GM19023 (cell line): ENCODE measurements at regions not wholly inside any gene's neighbourhood (a gene's known extent, or its start where the extent isn't known, plus 50 kb on each side); places are given as distances from the start of the nearest gene placed in this dataset.
"Not testable (repeated sequence)": the region's sequence is repeated elsewhere in the genome, so short reads cannot be mapped to it uniquely, and the experiment has no call there.

Experiments used
- ATAC-seq: cut with Tn5 transposase; IDR thresholded peaks from one replicate; pipeline ENCODE4 v1.9.1; 2021; ENCODE audit warnings: mild to moderate bottlenecking, moderate library complexity; ENCODE audit not compliant: unreplicated experiment

DNA sequence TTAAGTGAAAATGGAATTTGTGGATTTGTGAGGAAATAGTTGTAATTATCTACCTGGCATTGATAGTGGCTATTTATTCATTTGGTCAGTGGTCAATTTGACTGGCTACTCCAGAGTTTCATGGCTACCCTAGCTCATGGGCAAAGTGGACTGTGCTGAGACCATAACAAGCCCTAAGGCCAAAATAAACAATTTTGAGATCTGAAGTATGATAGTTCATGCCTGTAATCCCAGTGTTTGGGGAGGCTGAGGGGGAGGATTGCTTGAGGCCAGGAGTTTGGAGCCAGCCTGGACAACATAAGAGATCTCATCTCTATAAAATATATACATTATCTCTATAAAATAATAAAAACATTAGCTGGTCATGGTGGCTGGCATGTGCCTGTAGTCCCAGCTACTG, 311.7 kb downstream of the HIVEP2 start:
- ATAC-seq, result no peak

DNA sequence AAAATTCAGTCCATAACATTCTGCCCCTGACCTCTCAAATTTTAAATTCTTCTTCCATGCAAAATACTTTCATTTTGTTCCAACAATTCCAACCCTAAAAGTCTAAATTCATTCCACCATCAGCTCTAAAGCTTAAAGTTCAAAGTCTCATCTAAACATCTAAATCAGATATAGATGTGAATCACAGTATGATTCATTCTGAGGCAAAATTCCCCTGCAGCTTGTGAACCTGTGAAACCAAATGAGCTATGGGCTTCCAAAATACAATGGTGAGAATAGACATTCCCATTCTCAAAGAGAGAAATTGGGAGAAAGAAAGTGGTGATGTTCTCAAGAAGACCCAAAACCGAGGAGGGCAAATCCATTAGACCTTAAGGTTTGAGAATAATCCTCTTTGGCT, 309.8 kb downstream of the HIVEP2 start:
- no peak for ATAC-seq

DNA sequence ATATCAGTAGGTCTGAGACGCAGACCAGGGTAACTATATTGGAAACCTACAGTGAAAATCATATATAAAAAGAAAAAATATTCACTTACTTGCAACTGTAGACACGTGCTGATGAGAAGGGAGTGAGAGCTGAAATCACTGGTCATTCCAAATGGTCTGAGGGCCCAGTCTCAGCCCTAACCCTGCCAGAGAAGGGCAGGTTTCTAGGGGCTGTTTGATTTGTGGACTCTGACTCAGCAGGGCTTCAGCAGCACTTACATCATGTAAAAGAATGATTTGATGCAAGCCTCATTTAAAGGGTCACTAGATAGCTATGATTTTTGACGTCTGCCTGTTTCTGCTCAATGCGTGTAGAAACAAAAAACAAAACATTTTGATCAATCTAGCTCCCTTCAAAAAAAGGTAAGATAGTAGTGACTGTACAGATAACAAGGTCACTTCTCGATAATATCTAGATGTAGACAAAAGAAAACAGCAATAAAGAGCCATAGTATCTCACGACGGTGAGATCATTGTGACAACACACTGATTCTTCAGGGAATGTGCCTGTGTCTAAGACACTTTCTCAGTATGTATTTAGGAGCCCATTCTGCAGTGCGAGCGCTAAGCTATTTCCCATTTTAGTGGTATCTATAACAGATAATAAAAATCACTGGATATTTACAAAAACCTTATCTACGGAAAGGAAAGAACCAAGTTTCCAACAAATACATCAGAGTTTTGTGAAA, 307.2 kb downstream of the HIVEP2 start:
- no peak for ATAC-seq

DNA sequence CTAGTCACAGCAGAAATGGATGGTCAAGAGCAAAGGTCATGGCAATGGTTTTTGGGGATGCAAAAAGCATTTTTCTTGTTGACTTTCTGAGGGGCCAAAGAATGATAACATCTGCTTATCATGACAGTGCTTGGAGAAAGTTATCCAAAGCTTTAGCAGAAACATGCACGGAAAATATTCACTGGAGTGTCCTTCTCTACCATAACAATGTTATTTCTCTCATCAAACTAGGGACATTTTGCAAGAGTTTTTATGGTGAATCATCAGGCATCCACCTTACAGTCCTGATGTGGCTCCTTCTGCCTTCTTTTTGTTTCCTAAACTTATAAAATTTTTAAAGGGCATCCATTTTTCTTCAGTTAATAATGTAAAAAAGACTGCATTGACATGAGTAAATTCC, 302.3 kb downstream of the HIVEP2 start:
- ATAC-seq, result no peak

DNA sequence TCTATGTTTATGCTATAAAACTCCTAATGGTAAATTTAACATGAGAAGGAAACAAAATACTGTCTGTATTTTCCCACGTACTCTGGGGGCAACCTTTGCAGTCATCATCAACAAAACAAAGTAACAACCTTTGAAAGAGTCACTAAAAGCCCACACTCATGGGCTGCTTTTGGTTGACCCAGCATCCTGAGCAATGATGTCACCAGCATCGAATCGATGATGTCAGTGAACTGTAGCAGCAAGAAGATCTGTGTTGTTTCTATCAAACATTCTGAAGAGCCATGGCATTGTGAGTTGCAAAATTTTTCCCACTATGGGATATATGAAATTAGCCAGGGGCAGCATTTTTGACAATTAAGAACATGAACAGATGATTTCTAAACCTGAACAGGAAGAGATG, 300.1 kb downstream of the HIVEP2 start:
- ATAC-seq, result no peak

DNA sequence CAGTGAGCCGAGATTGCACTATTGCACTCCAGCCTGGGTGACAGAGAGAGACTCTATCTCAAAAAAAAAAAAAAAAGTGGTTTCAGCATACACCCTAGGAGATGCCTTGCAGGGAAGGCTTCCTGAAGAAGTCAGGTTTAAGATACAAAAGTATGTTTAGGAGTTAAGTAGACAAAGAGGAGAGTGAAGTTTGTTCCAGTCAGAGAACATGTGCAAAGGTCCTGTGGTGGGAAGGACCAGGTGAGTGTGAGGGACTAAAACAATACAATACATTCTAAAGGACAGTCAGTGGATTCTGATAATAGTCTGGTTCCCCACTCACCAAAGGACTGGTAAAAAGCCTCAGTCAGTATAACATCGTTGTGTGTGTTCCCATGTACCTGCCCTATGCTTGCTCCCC, 299.3 kb downstream of the HIVEP2 start:
- ATAC-seq, result no peak

DNA sequence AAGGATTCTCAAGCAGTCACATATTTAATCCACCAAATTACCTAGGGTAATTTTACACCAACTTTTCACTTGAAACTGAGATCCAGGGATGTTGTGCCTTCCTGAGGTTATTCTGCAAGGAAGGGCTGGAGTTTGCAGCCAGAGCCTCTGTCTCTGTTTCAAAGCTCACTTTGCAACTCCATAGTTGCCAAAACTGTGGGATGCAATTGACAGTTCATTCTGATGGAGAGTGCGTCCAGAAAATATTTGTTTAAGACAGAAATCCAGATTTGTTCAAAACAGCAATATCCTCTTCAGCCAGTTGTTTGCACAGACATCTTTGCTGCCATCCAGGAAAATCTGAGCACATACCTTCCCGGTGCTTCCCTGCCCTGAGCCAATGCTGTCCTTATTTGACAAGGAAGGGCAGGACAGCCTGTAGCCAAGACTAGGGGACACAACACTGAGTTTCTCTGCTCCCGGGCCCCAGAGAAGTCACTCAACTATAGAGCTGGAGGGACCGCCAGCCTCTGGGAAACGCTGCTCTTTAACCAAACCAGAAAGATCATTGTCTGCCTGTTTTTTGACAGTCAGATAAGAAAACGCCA, 297.4 kb downstream of the HIVEP2 start:
- no peak for ATAC-seq

DNA sequence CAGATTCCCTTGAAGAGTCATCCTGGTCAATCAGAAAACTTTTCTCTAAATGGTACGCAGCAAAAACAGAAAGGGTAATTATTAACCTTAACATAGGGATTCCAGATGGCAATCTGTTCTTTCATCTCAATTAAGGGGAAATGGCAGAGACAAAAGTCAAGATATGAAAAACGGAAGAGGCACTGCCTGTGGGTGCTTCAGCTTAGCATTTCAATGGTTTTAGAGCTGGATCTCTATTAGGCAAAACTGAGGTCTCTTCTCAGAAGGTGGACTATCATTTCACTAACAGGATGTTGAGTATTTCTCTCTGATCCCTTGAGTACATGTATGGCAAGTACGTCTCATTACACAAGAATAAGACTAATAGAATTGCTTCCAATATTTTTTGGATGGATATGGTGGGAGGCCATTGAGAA, 296.9 kb downstream of the HIVEP2 start:
- no peak for ATAC-seq

DNA sequence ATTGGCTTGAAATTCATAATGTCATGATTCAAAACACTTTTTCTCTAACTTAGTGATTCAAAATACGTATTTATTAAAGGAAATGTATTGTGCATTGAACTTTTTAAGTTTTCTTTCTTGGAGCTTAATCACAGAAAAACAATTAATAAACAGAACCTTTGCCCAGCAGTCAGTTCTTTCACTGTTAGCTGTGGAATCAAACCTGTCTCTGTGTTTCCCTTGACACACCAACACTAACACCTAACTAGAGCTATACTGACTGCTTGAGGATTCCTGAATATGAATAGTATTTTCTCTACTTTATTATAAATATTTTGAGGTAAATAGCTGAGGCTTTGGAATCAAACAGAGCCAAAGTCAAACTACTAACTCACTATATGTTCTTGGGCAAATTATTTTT, 296.4 kb downstream of the HIVEP2 start:
- ATAC-seq, result no peak

DNA sequence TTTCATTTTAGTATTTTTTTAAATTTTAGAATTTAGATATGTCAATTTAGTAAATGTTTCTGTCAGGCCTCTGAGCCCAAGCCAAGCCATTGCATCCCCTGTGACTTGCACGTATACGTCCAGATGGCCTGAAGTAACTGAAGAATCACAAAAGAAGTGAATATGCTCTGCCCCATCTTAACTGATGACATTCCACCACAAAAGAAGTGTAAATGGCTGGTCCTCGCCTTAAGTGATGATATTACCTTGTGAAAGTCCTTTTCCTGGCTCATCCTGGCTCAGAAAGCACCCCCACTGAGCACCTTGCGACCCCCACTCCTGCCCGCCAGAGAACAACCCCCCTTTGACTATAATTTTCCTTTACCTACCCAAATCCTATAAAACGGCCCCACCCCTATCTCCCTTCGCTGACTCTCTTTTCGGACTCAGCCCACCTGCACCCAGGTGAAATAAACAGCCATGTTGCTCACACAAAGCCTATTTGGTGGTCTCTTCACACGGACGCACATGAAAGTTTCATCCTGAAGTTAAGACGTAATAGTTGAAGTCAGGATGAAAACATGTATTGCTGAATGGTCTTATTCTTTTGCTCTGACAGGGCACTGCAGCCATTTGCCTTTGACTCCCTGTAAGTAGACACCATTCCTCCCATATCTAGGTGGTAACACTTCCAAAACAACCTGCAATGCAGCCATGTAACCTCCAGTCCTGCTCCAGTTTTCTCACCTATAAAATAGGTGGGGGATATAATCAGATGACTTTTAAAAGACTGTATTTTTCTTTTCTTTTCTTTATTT, 295.3 kb downstream of the HIVEP2 start:
- ATAC-seq, result not testable (repeated sequence)

DNA sequence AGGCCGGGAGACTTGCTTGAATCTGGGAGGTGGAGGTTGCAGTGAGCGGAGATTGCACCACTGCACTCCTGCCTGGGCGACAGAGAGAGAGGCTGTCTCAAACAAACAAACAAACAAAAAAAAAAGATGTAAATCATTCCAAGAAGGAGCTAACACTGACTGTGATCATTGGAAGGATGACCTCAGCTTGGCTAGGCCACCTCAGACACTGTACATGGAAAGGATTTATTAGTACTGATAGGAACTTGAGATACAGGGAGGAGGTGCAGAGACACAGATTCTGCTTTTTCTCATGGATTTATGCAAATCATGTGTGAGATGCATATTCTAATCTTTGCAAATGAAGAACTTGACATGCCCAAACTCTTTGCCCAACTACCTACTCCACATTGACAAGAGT, 293.6 kb downstream of the HIVEP2 start:
- no peak for ATAC-seq

DNA sequence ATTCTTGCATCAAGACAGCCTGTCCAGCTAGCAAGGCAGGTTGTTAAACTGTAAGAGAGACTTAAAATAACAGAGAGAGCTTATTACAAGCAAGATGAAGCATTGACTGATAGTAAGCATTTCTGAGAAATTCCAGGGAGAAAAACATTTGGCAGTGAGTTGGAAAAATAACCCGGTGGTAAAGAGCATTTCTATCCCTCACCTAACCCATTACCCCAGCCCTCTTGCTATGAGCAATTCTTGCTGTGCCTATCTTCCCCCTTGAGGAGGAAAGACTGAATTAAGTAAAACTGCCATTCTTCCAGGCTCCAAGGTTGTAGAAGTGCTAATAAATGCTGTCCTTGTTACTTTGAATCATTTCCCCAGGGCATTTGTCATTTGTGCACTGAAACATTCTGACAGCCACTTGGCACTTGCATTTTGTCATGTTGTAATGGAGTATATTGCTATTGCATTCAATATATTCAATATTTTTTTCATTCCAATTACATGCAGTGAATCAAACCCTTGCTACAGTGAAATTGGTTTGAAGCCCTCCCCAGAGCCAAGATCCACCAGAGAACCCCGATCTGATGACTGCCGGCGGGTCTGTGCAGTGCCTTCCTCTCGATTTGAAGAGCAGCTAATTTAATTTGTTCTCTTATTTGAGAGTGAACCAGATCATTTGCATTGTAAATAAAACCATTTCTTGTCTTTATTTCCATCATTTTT, 291.1 kb downstream of the HIVEP2 start:
- no peak for ATAC-seq

DNA sequence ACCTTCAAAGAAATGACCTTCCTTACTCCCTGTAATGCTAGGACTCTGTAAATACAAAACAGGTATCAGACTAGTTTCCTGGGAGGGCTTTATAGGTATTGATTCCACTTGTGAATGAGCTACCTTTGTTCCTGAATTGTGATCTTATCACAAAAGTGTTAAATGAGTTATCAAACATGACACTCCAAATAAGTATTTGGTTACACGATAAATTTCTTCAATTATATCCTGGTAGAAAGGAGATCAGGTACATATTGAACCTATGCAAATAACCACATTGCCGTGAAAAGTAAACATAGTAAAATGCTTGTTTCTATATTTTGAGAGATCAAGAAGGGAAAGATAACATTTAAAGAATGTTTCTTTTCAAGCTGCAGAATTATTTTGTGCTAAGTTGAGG, 285.3 kb downstream of the HIVEP2 start:
- no peak for ATAC-seq

DNA sequence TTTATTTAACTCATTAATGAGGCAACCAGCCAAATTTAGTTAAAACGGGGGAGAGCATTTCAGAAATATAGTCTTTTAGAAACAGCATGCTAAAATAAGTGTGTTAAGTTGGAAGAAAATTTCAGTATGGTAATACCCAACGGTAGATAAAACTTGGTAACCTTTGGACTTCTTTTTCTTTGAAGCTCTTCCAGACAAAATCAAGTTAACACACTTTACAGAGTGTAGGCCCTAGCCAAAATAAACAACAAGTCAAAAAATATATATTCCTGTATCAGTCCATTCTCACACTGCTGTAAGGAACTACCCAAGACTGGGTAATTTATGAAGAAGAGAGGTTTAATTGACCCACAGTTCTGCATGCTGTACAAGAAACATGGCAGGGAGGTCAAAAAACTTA, 279.6 kb downstream of the HIVEP2 start:
- no peak for ATAC-seq

DNA sequence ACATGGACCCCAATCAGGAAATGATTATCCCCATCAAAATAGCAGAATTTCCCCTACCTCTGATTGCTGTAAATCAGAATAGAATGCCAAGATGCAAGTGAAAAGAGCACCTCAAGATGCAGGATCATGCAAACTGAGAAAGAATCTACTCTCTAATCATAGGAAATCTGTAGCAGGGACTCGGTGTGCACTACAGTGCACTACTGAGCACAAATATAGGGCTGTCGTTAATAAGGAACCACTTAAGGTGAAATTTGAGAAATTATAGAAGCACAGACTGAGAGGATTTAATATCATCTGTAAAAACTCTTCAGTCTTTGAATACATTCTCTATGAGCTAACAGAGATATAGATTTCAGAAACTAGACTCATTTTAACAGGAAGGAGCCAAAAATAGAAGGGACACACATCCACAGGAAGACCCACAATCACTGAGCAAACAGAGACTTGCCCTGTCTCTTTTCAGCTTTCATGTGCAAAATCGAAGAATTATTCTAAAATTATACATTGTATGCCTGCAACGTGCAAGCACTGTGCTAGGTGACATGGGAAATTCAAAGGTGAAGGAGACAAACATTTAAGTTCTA, 278.3 kb downstream of the HIVEP2 start:
- ATAC-seq, result no peak

DNA sequence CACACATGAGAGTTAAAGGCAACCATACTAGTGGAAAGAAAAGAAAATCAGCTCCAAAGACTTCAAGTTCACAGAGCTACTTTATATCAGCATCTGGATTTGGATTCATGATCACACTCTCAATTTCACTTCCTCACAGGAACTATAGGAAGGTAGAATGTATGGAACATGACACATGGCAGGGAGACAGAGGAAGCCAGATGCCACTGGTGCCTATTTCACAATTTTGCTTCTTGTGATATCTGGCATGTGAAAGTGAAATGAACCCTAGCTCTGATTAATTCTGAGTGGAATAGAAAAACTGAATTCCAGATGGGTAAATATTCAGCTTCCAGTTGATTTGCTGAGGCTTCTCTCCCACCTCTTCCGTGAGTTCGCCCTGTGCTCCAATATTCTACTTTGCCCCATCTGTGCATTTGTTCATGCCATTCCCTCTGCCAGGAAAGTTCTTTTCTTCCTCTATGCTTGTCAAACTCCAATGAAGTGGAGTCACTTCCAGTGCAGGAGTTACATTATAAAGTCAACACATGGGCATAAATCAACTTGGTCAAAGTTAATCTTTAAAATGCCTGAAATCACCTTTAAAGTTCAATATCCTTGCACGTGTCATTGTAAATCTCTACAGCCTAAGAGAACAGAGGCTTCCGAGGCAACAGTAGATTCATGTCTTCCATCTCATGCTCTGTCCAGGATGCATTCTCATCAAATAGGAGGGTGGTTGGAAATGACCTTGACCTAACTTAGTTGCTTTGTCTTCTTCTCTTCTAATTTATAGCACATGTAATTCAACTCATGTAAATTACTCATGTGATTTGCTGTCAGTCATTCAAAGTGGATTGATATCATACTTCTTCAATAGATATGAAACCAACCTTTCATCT, 275.3 kb downstream of the HIVEP2 start:
- ATAC-seq, result no peak

DNA sequence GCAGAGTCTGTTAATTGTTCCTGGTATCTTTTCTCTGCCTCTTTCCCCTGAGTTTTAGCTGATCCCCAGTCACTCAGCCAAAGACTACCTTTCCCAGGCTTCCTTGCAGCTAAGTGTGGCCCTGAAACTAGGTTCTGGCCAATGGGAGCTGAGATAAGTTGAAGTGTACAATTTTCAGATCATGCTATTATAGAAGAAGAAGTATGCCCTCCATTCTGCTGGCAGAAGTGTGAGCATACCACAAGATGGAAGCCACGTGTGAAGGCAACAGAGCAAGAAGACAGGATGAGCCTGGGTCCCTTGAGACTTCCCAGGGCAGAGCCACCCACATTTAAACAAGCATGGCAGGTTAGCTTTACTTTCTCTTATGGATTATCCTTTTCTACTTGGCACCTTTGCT, 273.2 kb downstream of the HIVEP2 start:
- no peak for ATAC-seq

DNA sequence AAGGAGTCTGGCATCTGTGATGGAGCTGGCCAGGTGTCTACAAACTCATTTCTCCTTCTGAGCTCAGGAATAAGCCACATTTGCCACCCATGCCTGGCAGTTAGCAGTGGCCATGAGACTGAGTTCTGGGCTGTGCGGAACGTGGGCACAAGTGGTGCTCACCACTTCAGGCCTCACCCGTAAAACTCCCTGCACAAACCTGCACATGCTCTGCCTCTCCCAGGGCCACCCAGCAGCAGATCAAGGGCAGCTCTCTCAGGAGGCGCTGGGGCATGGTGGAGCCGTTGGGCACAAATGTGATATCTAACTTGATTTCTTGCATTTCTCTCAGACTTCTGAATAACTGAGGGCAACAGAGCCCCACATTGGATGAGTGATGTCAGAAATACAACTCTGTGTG, 269.5 kb downstream of the HIVEP2 start:
- no peak for ATAC-seq

DNA sequence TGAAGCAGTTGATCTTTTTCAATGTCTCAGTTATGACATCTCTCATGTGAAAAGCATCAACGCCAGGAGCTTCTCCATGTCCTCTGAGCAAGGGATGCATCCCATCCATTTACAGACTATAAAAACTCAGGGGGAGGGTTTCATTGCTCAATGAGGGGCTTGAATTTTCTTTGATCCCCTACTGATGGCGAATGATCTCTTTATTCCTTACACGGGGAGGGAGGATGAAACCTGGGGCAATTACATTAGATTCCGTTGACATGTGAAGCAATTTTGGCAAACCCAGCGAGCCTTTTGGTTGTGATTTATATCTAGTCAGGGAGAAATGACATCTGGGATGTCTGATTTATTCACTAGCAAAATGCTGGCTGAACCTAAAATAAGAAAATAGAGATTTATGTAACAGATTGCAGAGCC, 268.9 kb downstream of the HIVEP2 start:
- no peak for ATAC-seq

DNA sequence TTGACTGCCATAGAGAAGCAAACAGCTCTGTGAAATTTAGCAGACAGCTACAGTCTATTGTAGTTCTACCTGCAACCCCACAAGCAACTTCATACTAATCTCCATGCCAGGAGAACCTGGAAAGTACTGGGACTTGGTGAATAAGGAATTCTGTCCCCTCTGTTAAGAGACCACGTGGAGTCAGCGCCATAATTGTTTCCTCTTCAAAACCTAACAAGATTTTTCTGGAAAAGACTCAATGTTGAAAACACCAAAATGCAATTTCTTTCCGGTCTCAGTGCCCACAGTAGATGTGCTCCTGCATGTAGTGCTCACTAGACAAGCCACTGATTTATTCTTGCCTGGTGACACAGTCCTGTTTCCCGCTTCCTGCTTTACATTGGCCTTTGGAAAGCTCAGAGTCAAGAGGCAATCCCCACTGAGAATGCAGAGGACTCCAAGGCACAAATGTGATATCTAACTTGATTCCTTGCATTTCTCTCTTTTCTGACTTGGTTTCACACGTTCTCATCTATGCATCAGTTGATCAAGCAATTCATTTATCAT, 268.3 kb downstream of the HIVEP2 start:
- ATAC-seq, result no peak
